HG03196 (cell line): ENCODE measurements at regions not wholly inside any gene's neighbourhood (a gene's known extent, or its start where the extent isn't known, plus 50 kb on each side); places are given as distances from the start of the nearest gene placed in this dataset.

Experiments used
- ATAC-seq: cut with Tn5 transposase; IDR thresholded peaks from one replicate; pipeline ENCODE4 v1.9.1; 2021; ENCODE audit not compliant: unreplicated experiment

GRCh38 chr7:95668504-95669018 is 72.2 kb upstream of the PDK4 start:
- ATAC-seq: no peak

DNA sequence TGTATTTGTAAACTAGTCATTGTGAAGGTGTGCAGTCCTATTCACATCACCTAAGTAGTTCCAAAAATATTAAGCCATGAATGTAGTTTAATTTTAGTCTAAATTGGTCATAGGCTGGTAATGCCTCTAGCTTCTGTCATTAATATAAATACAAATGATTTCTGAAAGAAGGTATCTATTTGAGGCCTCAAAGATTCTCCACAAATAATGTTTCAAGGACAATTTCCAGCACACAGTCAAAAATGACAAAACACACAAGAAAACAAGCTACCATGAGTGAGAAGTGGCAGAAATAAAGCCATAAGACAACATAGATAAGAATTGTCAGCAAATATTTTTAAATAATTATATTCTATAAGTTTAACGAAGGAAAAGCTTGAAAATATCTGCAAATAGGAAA is 66.7 kb upstream of the PDK4 start:
- no peak for ATAC-seq

DNA sequence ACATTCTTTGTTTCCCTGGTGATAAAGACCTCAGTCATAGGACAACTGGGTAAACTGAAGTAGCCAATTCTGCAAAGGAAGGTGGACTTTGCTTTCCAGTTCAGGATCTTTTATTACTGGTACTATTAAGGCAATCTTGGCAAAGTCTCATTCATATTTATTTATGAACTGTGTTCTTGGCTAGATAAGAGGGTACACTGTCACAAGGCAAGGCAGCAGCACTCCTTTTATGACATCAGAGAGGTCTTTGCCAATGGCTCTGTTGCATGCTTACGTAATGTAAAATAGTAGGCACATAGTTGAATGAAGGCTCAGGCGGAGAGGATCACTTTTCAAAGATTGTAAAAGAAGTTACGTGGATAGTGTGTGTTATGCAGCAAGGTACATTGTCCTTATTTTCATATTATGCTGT is 63.7 kb upstream of the PDK4 start:
- ATAC-seq: no peak

- ATAC-seq: no peak
These were observed 62.4 kb upstream of the PDK4 start for GRCh38 chr7:95658676-95659075.

DNA sequence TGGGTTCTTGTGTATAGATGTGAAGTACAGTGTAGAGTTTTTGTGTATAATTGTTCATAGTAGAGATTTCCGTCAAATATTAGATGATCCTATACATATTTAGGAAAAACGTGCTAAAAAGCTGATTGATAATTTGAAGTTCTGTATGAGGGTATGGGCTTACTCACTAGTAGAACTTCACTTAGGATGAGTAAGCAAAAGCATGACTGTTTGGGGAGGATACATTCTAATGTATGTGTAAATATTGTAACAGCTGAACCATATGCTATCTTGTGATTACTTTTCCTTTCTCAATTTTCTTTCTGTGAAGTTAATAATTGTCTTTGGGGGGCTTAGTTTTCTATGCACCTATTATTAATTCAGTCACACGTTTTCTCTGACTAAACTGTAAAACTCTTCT is 53.2 kb upstream of the PDK4 start:
- no peak for ATAC-seq

GRCh38 chr7:95646350-95646749 is 50.0 kb upstream of the PDK4 start:
- ATAC-seq: no peak
